ENCODE measurements at regions not wholly inside any gene's neighbourhood (a gene's known extent, or its start where the extent isn't known, plus 50 kb on each side); places are given as distances from the start of the nearest gene placed in this dataset.

GRCh38 chr15:56568466-56569167 is 103.7 kb upstream of the MNS1 start:
- Histone ChIP-seq H3K27ac (ENCODE audit: insufficient read depth, low read length) (no peak overlapping the region), H3K36me3 (ENCODE audit: control insufficient read depth, insufficient read depth, low read length) (no peaks in the 10 kb centered on the region), H3K9me3 (ENCODE audit: control insufficient read depth, insufficient read depth, low read depth, low read length) (no peaks in the 10 kb centered on the region), H4K20me1 (ENCODE audit: control insufficient read depth, extremely low read depth, insufficient read depth, low read length) (no peaks in the 10 kb centered on the region), H3K79me2 (ENCODE audit: control insufficient read depth, insufficient read depth, low read length) (no peaks in the 10 kb centered on the region), H2AFZ (ENCODE audit: low read length) (no peak overlapping the region), H3K4me3 (replicated peaks in 1 of 4; ENCODE audit: control extremely low read depth in 1 of 4, insufficient read depth in 1 of 4, low read depth in 3 of 4, low read length in 4 of 4) (no peak overlapping the region), H3K4me2 (ENCODE audit: extremely low read depth, insufficient read depth, low read length) (no peak overlapping the region), H3K27me3 (ENCODE audit: control insufficient read depth, insufficient read depth, low read length) (no peaks in the 10 kb centered on the region), H3K4me1 (ENCODE audit: control insufficient read depth, extremely low read depth, insufficient read depth, low read length) (no peaks in the 10 kb centered on the region), H3K9ac (ENCODE audit: insufficient read depth, low read length) (no peak overlapping the region)
- no peak for DNase-seq (ENCODE audit: low read depth in 2 of 2)
- no peak for TF ChIP-seq EZH2 (IDR thresholded peaks at IDR 0.05; ENCODE audit: low read length, missing control alignments)
- TF ChIP-seq, protein P1, sequence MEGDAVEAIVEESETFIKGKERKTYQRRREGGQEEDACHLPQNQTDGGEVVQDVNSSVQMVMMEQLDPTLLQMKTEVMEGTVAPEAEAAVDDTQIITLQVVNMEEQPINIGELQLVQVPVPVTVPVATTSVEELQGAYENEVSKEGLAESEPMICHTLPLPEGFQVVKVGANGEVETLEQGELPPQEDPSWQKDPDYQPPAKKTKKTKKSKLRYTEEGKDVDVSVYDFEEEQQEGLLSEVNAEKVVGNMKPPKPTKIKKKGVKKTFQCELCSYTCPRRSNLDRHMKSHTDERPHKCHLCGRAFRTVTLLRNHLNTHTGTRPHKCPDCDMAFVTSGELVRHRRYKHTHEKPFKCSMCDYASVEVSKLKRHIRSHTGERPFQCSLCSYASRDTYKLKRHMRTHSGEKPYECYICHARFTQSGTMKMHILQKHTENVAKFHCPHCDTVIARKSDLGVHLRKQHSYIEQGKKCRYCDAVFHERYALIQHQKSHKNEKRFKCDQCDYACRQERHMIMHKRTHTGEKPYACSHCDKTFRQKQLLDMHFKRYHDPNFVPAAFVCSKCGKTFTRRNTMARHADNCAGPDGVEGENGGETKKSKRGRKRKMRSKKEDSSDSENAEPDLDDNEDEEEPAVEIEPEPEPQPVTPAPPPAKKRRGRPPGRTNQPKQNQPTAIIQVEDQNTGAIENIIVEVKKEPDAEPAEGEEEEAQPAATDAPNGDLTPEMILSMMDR (conservative IDR thresholded peaks at IDR 0.05 in 1 of 2, IDR thresholded peaks at IDR 0.05 in 1 of 2; ENCODE audit: low read depth in 1 of 2, low read length in 2 of 2), result no peak

GRCh38 chr15:56557415-56557814 is 92.5 kb upstream of the MNS1 start:
- Histone ChIP-seq H3K79me2 (ENCODE audit: control insufficient read depth, insufficient read depth, low read length) (no peaks in the 10 kb centered on the region), H3K36me3 (ENCODE audit: control insufficient read depth, insufficient read depth, low read length) (no peaks in the 10 kb centered on the region), H3K27me3 (ENCODE audit: control insufficient read depth, insufficient read depth, low read length) (no peaks in the 10 kb centered on the region), H3K9ac (ENCODE audit: insufficient read depth, low read length) (no peak overlapping the region), H3K9me3 (ENCODE audit: control insufficient read depth, insufficient read depth, low read depth, low read length) (no peaks in the 10 kb centered on the region), H3K27ac (ENCODE audit: insufficient read depth, low read length) (no peak overlapping the region), H4K20me1 (ENCODE audit: control insufficient read depth, extremely low read depth, insufficient read depth, low read length) (no peaks in the 10 kb centered on the region), H3K4me3 (replicated peaks in 1 of 4; ENCODE audit: control extremely low read depth in 1 of 4, insufficient read depth in 1 of 4, low read depth in 3 of 4, low read length in 4 of 4) (no peak overlapping the region), H3K4me2 (ENCODE audit: extremely low read depth, insufficient read depth, low read length) (no peak overlapping the region), H3K4me1 (ENCODE audit: control insufficient read depth, extremely low read depth, insufficient read depth, low read length) (no peaks in the 10 kb centered on the region), H2AFZ (ENCODE audit: low read length) (no peak overlapping the region)
- DNase-seq (ENCODE audit: low read depth in 2 of 2), result no peak
- TF ChIP-seq EZH2 (IDR thresholded peaks at IDR 0.05; ENCODE audit: low read length, missing control alignments), result no peak
- TF ChIP-seq, protein P1 (conservative IDR thresholded peaks at IDR 0.05 in 1 of 2, IDR thresholded peaks at IDR 0.05 in 1 of 2; ENCODE audit: low read depth in 1 of 2, low read length in 2 of 2), result no peak

- no peak for TF ChIP-seq EZH2 (IDR thresholded peaks at IDR 0.05; ENCODE audit: low read length, missing control alignments)
- TF ChIP-seq, protein P1 (conservative IDR thresholded peaks at IDR 0.05 in 1 of 2, IDR thresholded peaks at IDR 0.05 in 1 of 2; ENCODE audit: low read depth in 1 of 2, low read length in 2 of 2), result no peak
- no peaks in the 10 kb centered on the region for H3K9me3 ChIP-seq (ENCODE audit: control insufficient read depth, insufficient read depth, low read depth, low read length)
- H3K79me2 ChIP-seq (ENCODE audit: control insufficient read depth, insufficient read depth, low read length), result no peaks in the 10 kb centered on the region
- no peaks in the 10 kb centered on the region for H3K4me1 ChIP-seq (ENCODE audit: control insufficient read depth, extremely low read depth, insufficient read depth, low read length)
- no peak for DNase-seq (ENCODE audit: low read depth in 2 of 2)
- no peak overlapping the region for H2AFZ ChIP-seq (ENCODE audit: low read length)
- no peak overlapping the region for H3K4me3 ChIP-seq (replicated peaks in 1 of 4; ENCODE audit: control extremely low read depth in 1 of 4, insufficient read depth in 1 of 4, low read depth in 3 of 4, low read length in 4 of 4)
- H3K27me3 ChIP-seq (ENCODE audit: control insufficient read depth, insufficient read depth, low read length), result no peaks in the 10 kb centered on the region
- H3K4me2 ChIP-seq (ENCODE audit: extremely low read depth, insufficient read depth, low read length), result no peak overlapping the region
- no peaks in the 10 kb centered on the region for H3K36me3 ChIP-seq (ENCODE audit: control insufficient read depth, insufficient read depth, low read length)
- H4K20me1 ChIP-seq (ENCODE audit: control insufficient read depth, extremely low read depth, insufficient read depth, low read length), result no peaks in the 10 kb centered on the region
- no peak overlapping the region for H3K9ac ChIP-seq (ENCODE audit: insufficient read depth, low read length)
- H3K27ac ChIP-seq (ENCODE audit: insufficient read depth, low read length), result no peak overlapping the region
These were observed 88.5 kb upstream of the MNS1 start for GRCh38 chr15:56553486-56553885.
